Uterus (tissue), 2 donors: ENCODE measurements at regions not wholly inside any gene's neighbourhood (a gene's known extent, or its start where the extent isn't known, plus 50 kb on each side); places are given as distances from the start of the nearest gene placed in this dataset.

Experiments
- POLR2A ChIP-seq, 2 donors: fragments of 450-650 bp; IDR thresholded peaks; one replicate each; pipeline ENCODE4 v1.6.1; 2016; ENCODE audit warnings: antibody characterized with exemption in 2 of 2, mild to moderate bottlenecking in 1 of 2, moderate library complexity in 1 of 2
- TF ChIP-seq, protein P1 (sequence below), 4 experiments: fragments of 200-600 bp in 2 of 4; fragments of 450-650 bp in 2 of 4; sonication (generic) in 2 of 4; IDR thresholded peaks; one replicate each; pipeline ENCODE4 v1.5.1; 2016 to 2019; ENCODE audit warnings: antibody characterized with exemption in 4 of 4, mild to moderate bottlenecking in 2 of 4, moderate library complexity in 1 of 4

DNA sequence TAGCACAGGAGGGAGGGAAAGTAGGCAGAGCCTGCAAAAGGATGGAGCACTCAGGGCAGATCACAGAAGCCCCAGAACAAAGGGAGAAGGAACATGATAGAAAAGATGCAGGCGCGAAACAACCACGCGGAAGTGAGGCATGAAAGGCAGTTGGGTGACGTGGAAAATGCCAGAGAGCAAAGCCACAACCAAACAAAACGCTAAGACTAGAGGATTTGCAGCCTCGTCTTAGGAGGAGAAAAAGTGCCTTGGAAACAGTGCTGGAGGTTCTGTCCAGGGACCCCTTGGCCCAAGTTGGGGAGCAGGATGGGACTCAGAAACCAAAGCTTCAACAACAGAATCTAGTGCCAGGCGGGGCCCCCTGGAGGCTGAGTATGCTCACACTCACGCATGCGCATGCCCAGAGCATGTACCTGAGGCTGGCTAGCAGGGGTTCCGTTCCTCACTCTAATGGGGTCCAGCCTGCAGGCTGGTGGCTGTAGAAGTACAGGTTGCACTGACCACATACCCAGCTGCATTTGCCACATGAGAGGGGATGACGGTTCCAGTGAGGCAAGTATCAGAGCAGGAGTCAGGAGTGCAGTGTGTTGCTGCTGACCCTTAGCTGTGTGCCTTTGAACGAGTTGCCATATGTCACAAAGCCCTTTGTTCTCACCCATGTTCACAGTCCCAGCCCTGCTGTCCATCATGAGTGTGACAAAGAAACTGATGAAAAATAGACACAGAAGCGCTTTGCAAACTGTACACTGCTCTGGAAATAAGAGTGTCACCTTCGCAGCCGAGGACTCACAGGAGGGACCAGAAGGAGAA is 568.6 kb upstream of the CADM1 start:
- TF ChIP-seq, protein P1, sequence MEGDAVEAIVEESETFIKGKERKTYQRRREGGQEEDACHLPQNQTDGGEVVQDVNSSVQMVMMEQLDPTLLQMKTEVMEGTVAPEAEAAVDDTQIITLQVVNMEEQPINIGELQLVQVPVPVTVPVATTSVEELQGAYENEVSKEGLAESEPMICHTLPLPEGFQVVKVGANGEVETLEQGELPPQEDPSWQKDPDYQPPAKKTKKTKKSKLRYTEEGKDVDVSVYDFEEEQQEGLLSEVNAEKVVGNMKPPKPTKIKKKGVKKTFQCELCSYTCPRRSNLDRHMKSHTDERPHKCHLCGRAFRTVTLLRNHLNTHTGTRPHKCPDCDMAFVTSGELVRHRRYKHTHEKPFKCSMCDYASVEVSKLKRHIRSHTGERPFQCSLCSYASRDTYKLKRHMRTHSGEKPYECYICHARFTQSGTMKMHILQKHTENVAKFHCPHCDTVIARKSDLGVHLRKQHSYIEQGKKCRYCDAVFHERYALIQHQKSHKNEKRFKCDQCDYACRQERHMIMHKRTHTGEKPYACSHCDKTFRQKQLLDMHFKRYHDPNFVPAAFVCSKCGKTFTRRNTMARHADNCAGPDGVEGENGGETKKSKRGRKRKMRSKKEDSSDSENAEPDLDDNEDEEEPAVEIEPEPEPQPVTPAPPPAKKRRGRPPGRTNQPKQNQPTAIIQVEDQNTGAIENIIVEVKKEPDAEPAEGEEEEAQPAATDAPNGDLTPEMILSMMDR (IDR thresholded peaks at IDR 0.05): no peak
- no peak for TF ChIP-seq POLR2A (IDR thresholded peaks at IDR 0.05)
